Panc1 (cell line): ENCODE measurements at regions not wholly inside any gene's neighbourhood (a gene's known extent, or its start where the extent isn't known, plus 50 kb on each side); places are given as distances from the start of the nearest gene placed in this dataset.

Experiments used
- ATAC-seq: fragments of 200-7000 bp; cut with Tn5 transposase; 2 replicates; pipeline ENCODE4 v1.9.1; 2020; ENCODE audit warnings: mild to moderate bottlenecking, moderate library complexity
- BruUV-seq: library from RNA; stranded (reverse); fragments of 400-500 nt; replicated peaks from 2 replicates; lab custom pipeline; 2021; lab: Mats Ljungman, UMichigan
- CTCF ChIA-PET: fragments of 300-600 bp; sonication (Branson Sonifier 250); formaldehyde crosslinking; loops from one replicate; lab custom pipeline; 2022; ENCODE audit warnings: antibody characterized with exemption; lab: Charles Lee
- POLR2A ChIA-PET: fragments of 300-600 bp; sonication (Branson Sonifier 250); formaldehyde crosslinking; loops from one replicate; lab custom pipeline; 2022; ENCODE audit warnings: antibody characterized with exemption; lab: Charles Lee
- DNase-seq: peaks from one replicate; pipeline ENCODE4 v3.0.0-alpha.2; 2010; ENCODE audit warnings: low read depth, low spot score
- H3K27ac ChIP-seq: 2 replicates; pipeline ENCODE4 v1.5.1; 2011; ENCODE audit warnings: mild to moderate bottlenecking, low read length, inconsistent platforms
- H3K27me3 ChIP-seq: fragments of 200-500 bp; sonication (Bioruptor generic); 2 replicates; pipeline ENCODE4 v1.6.0; 2014; ENCODE audit warnings: low read length, inconsistent platforms; ENCODE audit not compliant: control insufficient read depth, insufficient read depth
- H3K36me3 ChIP-seq: fragments of 200-500 bp; sonication (Bioruptor generic); 2 replicates; pipeline ENCODE4 v1.5.1; 2014; ENCODE audit warnings: inconsistent platforms, mild to moderate bottlenecking, low read length, moderate library complexity; ENCODE audit not compliant: control insufficient read depth, insufficient read depth
- H3K4me1 ChIP-seq: 2 replicates; pipeline ENCODE4 v1.5.1; 2011; ENCODE audit warnings: inconsistent platforms, mild to moderate bottlenecking, low read length, moderate library complexity; ENCODE audit not compliant: control insufficient read depth, insufficient read depth
- H3K4me3 ChIP-seq, 2 experiments: 2 replicates each; pipeline ENCODE4 v1.5.1; 2011 to 2012; ENCODE audit warnings: low read depth in 2 of 2, low read length in 2 of 2, mild to moderate bottlenecking in 2 of 2, inconsistent platforms in 1 of 2, moderate library complexity in 1 of 2
- H3K9me3 ChIP-seq: fragments of 200-500 bp; sonication (Bioruptor generic); 2 replicates; pipeline ENCODE4 v1.5.1; 2014; ENCODE audit warnings: low read depth, mild to moderate bottlenecking, inconsistent platforms, low read length, moderate library complexity; ENCODE audit not compliant: control insufficient read depth, insufficient read depth
- POLR2AphosphoS5 ChIP-seq: IDR thresholded peaks from 2 replicates; pipeline ENCODE4 v1.6.1; 2012; ENCODE audit warnings: mild to moderate bottlenecking, low read depth, low read length, moderate library complexity
- REST ChIP-seq, 2 experiments: IDR thresholded peaks; 2 replicates each; pipeline ENCODE4 v1.6.1; 2011 to 2012; ENCODE audit warnings: low read depth in 2 of 2, control low read depth in 1 of 2, low read length in 1 of 2, mild to moderate bottlenecking in 1 of 2, moderate library complexity in 1 of 2; ENCODE audit not compliant: insufficient read depth in 1 of 2
- SIN3A ChIP-seq: IDR thresholded peaks from 2 replicates; pipeline ENCODE4 v1.6.1; 2012; ENCODE audit warnings: low read depth, mild to moderate bottlenecking, low read length, moderate library complexity, borderline replicate concordance; ENCODE audit not compliant: insufficient read depth
- TCF7L2 ChIP-seq: IDR thresholded peaks from 2 replicates; pipeline ENCODE4 v1.6.1; 2011; ENCODE audit warnings: mild to moderate bottlenecking, low read depth, low read length, inconsistent platforms
- in situ Hi-C: cut with HindIII; loops from 2 replicates; pipeline ENCODE4 v1.10.0; 2016; ENCODE audit warnings: low sequenced_read_pairs, low pct_unique_long_range_greater_than_20kb
- intact Hi-C: fragments of 100-400 bp; cut with micrococcal nuclease; formaldehyde crosslinking; loops from one replicate; pipeline ENCODE4 v1.10.0; 2022; ENCODE audit not compliant: unreplicated experiment
- TF ChIP-seq, protein P1 (sequence below): fragments of 450-650 bp; IDR thresholded peaks from 2 replicates; pipeline ENCODE4 v1.5.1; 2017; ENCODE audit warnings: mild to moderate bottlenecking

DNA sequence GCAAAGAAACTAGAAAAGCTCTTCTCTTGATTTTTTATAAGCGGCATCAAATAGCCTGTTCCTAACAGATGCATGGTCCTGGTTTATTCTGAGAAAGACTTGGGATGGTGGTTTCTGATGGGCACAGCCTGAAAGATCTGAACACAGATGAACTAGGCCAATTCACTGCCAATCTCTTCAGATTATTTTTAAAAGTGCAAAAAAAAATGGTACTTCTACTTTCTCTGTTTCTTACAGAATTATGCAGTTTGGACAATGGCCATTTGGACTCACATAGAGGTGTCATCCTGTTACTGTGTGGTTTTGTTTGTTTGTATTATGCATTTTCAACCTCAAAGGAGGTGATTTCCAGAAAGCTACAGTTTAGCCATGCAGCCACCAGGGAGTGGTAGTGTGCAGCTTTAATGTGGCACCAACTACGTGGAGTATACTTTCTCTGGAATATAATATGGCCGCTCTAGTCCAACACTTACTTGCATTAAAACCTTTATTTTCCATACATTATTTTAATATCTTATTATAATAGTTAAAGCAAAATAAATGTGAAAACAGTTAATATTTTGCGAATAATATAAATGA, 469.8 kb upstream of the KIRREL3 start:
- peak; percentile 13 for DNase-seq
- H3K27ac ChIP-seq: no peak overlapping the region
- no peaks in the 10 kb centered on the region for H3K4me1 ChIP-seq
- no peaks in the 10 kb centered on the region for H3K9me3 ChIP-seq
- in situ Hi-C loops: no loop called here
- ChIA-PET CTCF (interaction anchor here (0.6 kb wide), 1 partner anchor 424 kb away, joined by 3 read pairs; no protein-coding TSS in a partner anchor), POLR2A (no interaction called here)
- no peak for ATAC-seq
- no peaks in the 10 kb centered on the region for H3K27me3 ChIP-seq
- H3K4me3 ChIP-seq: no peak overlapping the region
- BruUV-seq: no TSS peak
- intact Hi-C loops: no loop called here
- no peaks in the 10 kb centered on the region for H3K36me3 ChIP-seq
- TF ChIP-seq TCF7L2: no peak
- TF ChIP-seq, protein P1, sequence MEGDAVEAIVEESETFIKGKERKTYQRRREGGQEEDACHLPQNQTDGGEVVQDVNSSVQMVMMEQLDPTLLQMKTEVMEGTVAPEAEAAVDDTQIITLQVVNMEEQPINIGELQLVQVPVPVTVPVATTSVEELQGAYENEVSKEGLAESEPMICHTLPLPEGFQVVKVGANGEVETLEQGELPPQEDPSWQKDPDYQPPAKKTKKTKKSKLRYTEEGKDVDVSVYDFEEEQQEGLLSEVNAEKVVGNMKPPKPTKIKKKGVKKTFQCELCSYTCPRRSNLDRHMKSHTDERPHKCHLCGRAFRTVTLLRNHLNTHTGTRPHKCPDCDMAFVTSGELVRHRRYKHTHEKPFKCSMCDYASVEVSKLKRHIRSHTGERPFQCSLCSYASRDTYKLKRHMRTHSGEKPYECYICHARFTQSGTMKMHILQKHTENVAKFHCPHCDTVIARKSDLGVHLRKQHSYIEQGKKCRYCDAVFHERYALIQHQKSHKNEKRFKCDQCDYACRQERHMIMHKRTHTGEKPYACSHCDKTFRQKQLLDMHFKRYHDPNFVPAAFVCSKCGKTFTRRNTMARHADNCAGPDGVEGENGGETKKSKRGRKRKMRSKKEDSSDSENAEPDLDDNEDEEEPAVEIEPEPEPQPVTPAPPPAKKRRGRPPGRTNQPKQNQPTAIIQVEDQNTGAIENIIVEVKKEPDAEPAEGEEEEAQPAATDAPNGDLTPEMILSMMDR: peak; percentile 55

DNA sequence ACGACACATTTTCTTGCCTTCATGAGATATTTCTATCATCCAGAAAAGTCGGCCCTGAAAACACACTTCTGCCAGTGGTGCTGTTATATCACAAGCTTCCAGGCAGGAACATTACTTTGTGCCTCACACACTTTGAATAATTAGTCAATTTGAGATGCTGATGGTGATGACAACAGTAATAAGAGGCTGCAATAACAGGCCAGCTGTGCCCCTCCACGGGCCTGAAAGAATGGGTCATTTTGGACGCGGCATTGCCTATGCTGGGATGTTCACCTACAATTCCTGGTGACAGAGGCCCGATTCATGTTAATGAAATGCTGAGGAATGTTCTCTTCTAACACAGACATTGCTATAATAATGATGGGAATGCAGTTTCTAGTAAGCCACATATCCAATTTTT, 463.8 kb upstream of the KIRREL3 start:
- no peak for TF ChIP-seq TCF7L2
- TF ChIP-seq REST (IDR thresholded peaks at IDR 0.05; ENCODE audit: insufficient read depth in 1 of 2, low read depth in 2 of 2, low read length in 1 of 2): no peak
- TF ChIP-seq, protein P1: no peak
- TF ChIP-seq POLR2AphosphoS5: no peak
- TF ChIP-seq SIN3A: no peak
- intact Hi-C loops (no loop called here), in situ Hi-C loops (no loop called here)
- Histone ChIP-seq H3K4me3 (no peak overlapping the region), H3K9me3 (no peaks in the 10 kb centered on the region), H3K36me3 (no peaks in the 10 kb centered on the region), H3K4me1 (no peaks in the 10 kb centered on the region), H3K27me3 (peaks cover 10% of the 10 kb centered on the region), H3K27ac (no peak overlapping the region)
- ChIA-PET CTCF (no interaction called here), POLR2A (no interaction called here)
- ATAC-seq (no peak), DNase-seq (no peak)
- no TSS peak for BruUV-seq

GRCh38 chr11:127462065-127462344, 461.4 kb upstream of the KIRREL3 start:
- Histone ChIP-seq H3K4me1 (no peaks in the 10 kb centered on the region), H3K9me3 (no peaks in the 10 kb centered on the region), H3K36me3 (no peaks in the 10 kb centered on the region), H3K4me3 (no peak overlapping the region), H3K27ac (no peak overlapping the region), H3K27me3 (peaks cover 10% of the 10 kb centered on the region)
- DNase-seq (no peak), ATAC-seq (no peak)
- intact Hi-C loops (no loop called here), in situ Hi-C loops (no loop called here)
- ChIA-PET POLR2A (no interaction called here), CTCF (no interaction called here)
- no TSS peak for BruUV-seq
- TF ChIP-seq TCF7L2: no peak
- TF ChIP-seq SIN3A: no peak
- TF ChIP-seq REST (IDR thresholded peaks at IDR 0.05; ENCODE audit: insufficient read depth in 1 of 2, low read depth in 2 of 2, low read length in 1 of 2): no peak
- TF ChIP-seq POLR2AphosphoS5: no peak
- TF ChIP-seq, protein P1: no peak
